OCI-LY7 (cell line): ENCODE measurements at regions not wholly inside any gene's neighbourhood (a gene's known extent, or its start where the extent isn't known, plus 50 kb on each side); places are given as distances from the start of the nearest gene placed in this dataset.

Experiments
- BruUV-seq: library from RNA; stranded (reverse); fragments of 400-500 nt; replicated peaks from 2 replicates; lab custom pipeline; 2021; lab: Mats Ljungman, UMichigan
- CTCF ChIA-PET: fragments of 300-600 bp; sonication (Branson Sonifier 250); formaldehyde crosslinking; loops from one replicate; lab custom pipeline; 2022; ENCODE audit warnings: antibody characterized with exemption; ENCODE audit not compliant: unreplicated experiment; lab: Charles Lee
- POLR2A ChIA-PET: fragments of 300-600 bp; sonication (Branson Sonifier 250); formaldehyde crosslinking; loops from one replicate; lab custom pipeline; 2022; ENCODE audit warnings: antibody characterized with exemption; lab: Charles Lee
- DNase-seq: peaks from one replicate; pipeline ENCODE4 v3.0.0-alpha.2; 2015; ENCODE audit warnings: low spot score
- H2AFZ ChIP-seq: fragments of 200-600 bp; sonication (generic), shearing (Covaris generic); 2 replicates; pipeline ENCODE4 v1.6.1; 2014; ENCODE audit warnings: mild to moderate bottlenecking, antibody characterized with exemption, low read length, moderate library complexity
- H3K27ac ChIP-seq: fragments of 200-600 bp; sonication (generic); 2 replicates; pipeline ENCODE4 v1.5.1; 2014; ENCODE audit warnings: mixed run types, low read depth, mild to moderate bottlenecking, moderate library complexity, low read length, inconsistent platforms; ENCODE audit not compliant: poor library complexity, severe bottlenecking
- H3K36me3 ChIP-seq: fragments of 200-600 bp; sonication (generic); 2 replicates; pipeline ENCODE4 v1.6.1; 2014; ENCODE audit warnings: mild to moderate bottlenecking, antibody characterized with exemption, low read length, moderate library complexity, mixed read lengths; ENCODE audit not compliant: insufficient read depth
- H3K4me1 ChIP-seq: fragments of 200-600 bp; sonication (generic); 2 replicates; pipeline ENCODE4 v1.5.1; 2014; ENCODE audit warnings: mild to moderate bottlenecking, low read length; ENCODE audit not compliant: insufficient read depth, poor library complexity, severe bottlenecking
- H3K4me2 ChIP-seq: fragments of 200-600 bp; sonication (generic); 2 replicates; pipeline ENCODE4 v1.6.1; 2014; ENCODE audit warnings: mild to moderate bottlenecking, low read length
- H3K4me3 ChIP-seq: fragments of 200-600 bp; sonication (generic); 2 replicates; pipeline ENCODE4 v1.5.1; 2014; ENCODE audit warnings: mild to moderate bottlenecking, low read depth, low read length; ENCODE audit not compliant: poor library complexity, severe bottlenecking
- H3K79me2 ChIP-seq: fragments of 200-600 bp; sonication (generic); 2 replicates; pipeline ENCODE4 v1.6.1; 2016; ENCODE audit warnings: low read depth, mild to moderate bottlenecking, low read length, moderate library complexity, mixed read lengths; ENCODE audit not compliant: insufficient read depth
- H3K9me2 ChIP-seq: fragments of 200-600 bp; sonication (generic); 2 replicates; pipeline ENCODE4 v1.6.1; 2016; ENCODE audit warnings: mild to moderate bottlenecking, low read length, mixed read lengths; ENCODE audit not compliant: insufficient read depth
- H3K9me3 ChIP-seq: fragments of 200-600 bp; sonication (generic); 2 replicates; pipeline ENCODE4 v1.6.1; 2014; ENCODE audit warnings: mild to moderate bottlenecking, mixed run types, low read length, mixed read lengths
- H4K20me1 ChIP-seq: fragments of 200-600 bp; sonication (generic); 2 replicates; pipeline ENCODE4 v1.6.1; 2014; ENCODE audit warnings: mild to moderate bottlenecking, antibody characterized with exemption, low read length, moderate library complexity, mixed read lengths; ENCODE audit not compliant: insufficient read depth
- EZH2phosphoT487 ChIP-seq: fragments of 200-600 bp; sonication (generic); IDR thresholded peaks from 2 replicates; pipeline ENCODE4 v1.6.1; 2018; ENCODE audit warnings: low read depth, borderline replicate concordance, mild to moderate bottlenecking, mixed run types, antibody characterized with exemption, low read length, moderate library complexity, mixed read lengths
- intact Hi-C: fragments of 100-400 bp; cut with micrococcal nuclease; formaldehyde crosslinking; loops from one replicate; pipeline ENCODE4 v1.10.0; 2022; ENCODE audit not compliant: unreplicated experiment
- TF ChIP-seq, protein P1 (sequence below): fragments of 200-600 bp; sonication (generic); conservative IDR thresholded peaks from 2 replicates; pipeline ENCODE4 v1.5.1; 2014; ENCODE audit warnings: mild to moderate bottlenecking, antibody characterized with exemption, low read length, moderate library complexity, mixed read lengths

DNA sequence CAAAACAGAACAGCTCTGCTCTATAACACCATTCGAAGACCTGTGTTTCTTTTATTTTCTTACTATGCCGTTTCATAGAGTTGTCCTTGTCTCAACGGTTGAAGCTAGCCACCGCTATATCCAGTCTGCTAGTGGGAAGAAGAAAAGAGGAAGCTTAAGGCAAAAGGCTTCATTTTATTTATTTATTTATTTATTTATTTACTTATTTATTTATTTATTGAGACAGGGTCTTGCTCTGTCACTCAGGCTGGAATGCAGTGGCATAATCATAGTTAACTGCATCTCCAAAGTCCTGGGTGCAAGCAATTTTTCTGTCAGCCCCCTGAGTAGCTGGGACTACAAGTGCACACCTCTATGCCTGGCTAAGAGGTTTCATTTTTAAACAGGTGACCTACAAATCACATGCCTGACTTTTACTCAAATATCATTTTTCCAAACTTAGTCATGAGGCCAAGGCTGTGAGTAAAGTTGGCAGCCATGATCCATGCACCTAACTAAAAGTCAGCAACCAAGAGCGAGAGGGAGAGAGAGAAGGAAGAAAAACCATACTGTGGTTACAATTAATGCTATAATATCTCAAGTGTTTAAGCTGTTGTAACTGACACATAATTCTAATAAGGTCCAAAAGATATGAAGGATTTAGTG is 1305.3 kb upstream of the LRRTM3 start:
- Histone ChIP-seq H2AFZ (no peak overlapping the region), H3K4me3 (no peak overlapping the region), H3K4me1 (no peaks in the 10 kb centered on the region), H4K20me1 (no peaks in the 10 kb centered on the region), H3K9me2 (no peaks in the 10 kb centered on the region), H3K27ac (no peak overlapping the region), H3K4me2 (no peak overlapping the region), H3K9me3 (no peaks in the 10 kb centered on the region), H3K79me2 (no peaks in the 10 kb centered on the region), H3K36me3 (no peaks in the 10 kb centered on the region)
- ChIA-PET POLR2A (no interaction called here), CTCF (no interaction called here)
- no TSS peak for BruUV-seq
- TF ChIP-seq, protein P1, sequence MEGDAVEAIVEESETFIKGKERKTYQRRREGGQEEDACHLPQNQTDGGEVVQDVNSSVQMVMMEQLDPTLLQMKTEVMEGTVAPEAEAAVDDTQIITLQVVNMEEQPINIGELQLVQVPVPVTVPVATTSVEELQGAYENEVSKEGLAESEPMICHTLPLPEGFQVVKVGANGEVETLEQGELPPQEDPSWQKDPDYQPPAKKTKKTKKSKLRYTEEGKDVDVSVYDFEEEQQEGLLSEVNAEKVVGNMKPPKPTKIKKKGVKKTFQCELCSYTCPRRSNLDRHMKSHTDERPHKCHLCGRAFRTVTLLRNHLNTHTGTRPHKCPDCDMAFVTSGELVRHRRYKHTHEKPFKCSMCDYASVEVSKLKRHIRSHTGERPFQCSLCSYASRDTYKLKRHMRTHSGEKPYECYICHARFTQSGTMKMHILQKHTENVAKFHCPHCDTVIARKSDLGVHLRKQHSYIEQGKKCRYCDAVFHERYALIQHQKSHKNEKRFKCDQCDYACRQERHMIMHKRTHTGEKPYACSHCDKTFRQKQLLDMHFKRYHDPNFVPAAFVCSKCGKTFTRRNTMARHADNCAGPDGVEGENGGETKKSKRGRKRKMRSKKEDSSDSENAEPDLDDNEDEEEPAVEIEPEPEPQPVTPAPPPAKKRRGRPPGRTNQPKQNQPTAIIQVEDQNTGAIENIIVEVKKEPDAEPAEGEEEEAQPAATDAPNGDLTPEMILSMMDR, result no peak
- TF ChIP-seq EZH2phosphoT487, result no peak
- no peak for DNase-seq
- intact Hi-C loops, result no loop called here

DNA sequence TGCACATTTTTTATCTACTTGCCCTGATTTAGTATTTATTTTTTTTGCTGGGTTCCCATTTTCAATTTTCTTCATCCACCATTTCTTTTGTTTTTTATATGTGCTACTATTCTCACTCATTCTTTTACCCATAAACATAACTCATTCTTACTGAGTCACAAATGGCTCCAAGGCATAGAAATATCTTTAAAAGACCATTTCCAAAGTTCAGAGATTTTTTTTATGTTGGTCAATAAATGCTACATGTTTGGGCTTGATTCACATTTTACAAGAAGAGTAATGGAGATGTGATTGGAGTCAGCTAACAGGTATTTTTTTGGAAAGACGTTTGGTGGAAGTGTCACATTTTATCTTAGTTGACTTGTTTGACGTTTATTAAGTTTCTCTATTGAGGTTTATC is 1303.2 kb upstream of the LRRTM3 start:
- intact Hi-C loops, result no loop called here
- Histone ChIP-seq H3K4me1 (no peaks in the 10 kb centered on the region), H3K79me2 (no peaks in the 10 kb centered on the region), H3K9me2 (no peaks in the 10 kb centered on the region), H2AFZ (no peak overlapping the region), H3K36me3 (no peaks in the 10 kb centered on the region), H3K4me2 (no peak overlapping the region), H3K4me3 (no peak overlapping the region), H3K9me3 (no peaks in the 10 kb centered on the region), H4K20me1 (no peaks in the 10 kb centered on the region), H3K27ac (no peak overlapping the region)
- DNase-seq, result no peak
- POLR2A ChIA-PET, result no interaction called here
- CTCF ChIA-PET, result no interaction called here
- BruUV-seq, result no TSS peak
- TF ChIP-seq, protein P1, result no peak
- no peak for TF ChIP-seq EZH2phosphoT487

DNA sequence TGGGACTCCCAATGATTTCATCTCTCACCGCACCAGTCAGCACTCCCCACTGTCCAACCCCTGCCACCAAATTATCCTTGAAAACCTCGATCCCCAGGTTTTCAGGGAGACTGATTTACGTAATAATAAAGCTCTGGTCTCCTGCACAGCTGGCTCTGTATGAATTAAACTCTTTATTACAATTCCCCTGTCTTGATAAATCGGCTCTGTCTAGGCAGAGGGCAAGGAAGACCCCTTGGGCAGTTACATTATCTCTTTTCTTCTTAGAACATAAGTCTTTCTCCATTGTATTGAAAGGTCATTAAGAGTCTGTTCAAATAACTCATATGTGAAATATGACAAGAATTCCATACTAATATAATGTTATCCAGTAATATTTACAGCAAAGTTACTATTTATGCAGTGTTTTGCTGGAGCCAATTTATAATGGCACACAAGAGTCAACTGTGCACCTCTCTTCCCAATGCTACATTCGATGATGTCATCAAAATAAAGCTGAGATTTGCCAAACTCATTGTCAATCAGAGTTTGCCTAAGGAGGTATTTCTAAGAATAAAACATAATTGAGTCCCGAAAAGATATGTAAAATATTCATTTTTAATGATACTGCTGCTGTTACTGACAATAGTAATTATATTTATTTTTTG is 1297.2 kb upstream of the LRRTM3 start:
- H3K9me3 ChIP-seq, result no peaks in the 10 kb centered on the region
- H4K20me1 ChIP-seq, result no peaks in the 10 kb centered on the region
- intact Hi-C loops, result no loop called here
- no peaks in the 10 kb centered on the region for H3K9me2 ChIP-seq
- TF ChIP-seq, protein P1, result no peak
- TF ChIP-seq EZH2phosphoT487, result no peak
- no peak overlapping the region for H2AFZ ChIP-seq
- no peak overlapping the region for H3K27ac ChIP-seq
- no peaks in the 10 kb centered on the region for H3K4me1 ChIP-seq
- CTCF ChIA-PET, result no interaction called here
- BruUV-seq, result no TSS peak
- H3K4me3 ChIP-seq, result no peak overlapping the region
- H3K36me3 ChIP-seq, result no peaks in the 10 kb centered on the region
- DNase-seq, result no peak
- H3K79me2 ChIP-seq, result no peaks in the 10 kb centered on the region
- no peak overlapping the region for H3K4me2 ChIP-seq
- POLR2A ChIA-PET, result no interaction called here
